ENCODE measurements at regions not wholly inside any gene's neighbourhood (a gene's known extent, or its start where the extent isn't known, plus 50 kb on each side); places are given as distances from the start of the nearest gene placed in this dataset.

- Histone ChIP-seq H3K27me3 (ENCODE audit: control insufficient read depth, insufficient read depth, low read length) (no peaks in the 10 kb centered on the region), H3K14ac (replicated peaks; ENCODE audit: low read depth, low read length) (no peak overlapping the region), H3K79me1 (ENCODE audit: low read depth in 1 of 2, low read length in 2 of 2) (no peaks in the 10 kb centered on the region), H2BK15ac (ENCODE audit: low read depth, low read length) (no peak overlapping the region), H3K23ac (ENCODE audit: low read depth, low read length) (no peak overlapping the region), H2BK120ac (ENCODE audit: low read depth, low read length) (peak overlapping the region; percentile 35; the same call in 1 of the 2 replicates), H4K20me1 (ENCODE audit: insufficient read depth, low read length) (no peaks in the 10 kb centered on the region), H3K36me3 (ENCODE audit: control insufficient read depth, insufficient read depth, low read length) (no peaks in the 10 kb centered on the region), H3K9me1 (ENCODE audit: insufficient read depth, low read length) (no peaks in the 10 kb centered on the region), H2AFZ (replicated peaks; ENCODE audit: low read length, poor library complexity) (no peak overlapping the region), H2AK9ac (replicated peaks; ENCODE audit: low read depth, low read length, poor library complexity) (no peak overlapping the region), H2BK20ac (ENCODE audit: low read depth, low read length) (no peak overlapping the region), H2AK5ac (ENCODE audit: low read depth, low read length) (no peak overlapping the region), H3K4ac (ENCODE audit: low read depth, low read length) (no peak overlapping the region), H3K9me3 (ENCODE audit: control insufficient read depth, insufficient read depth, low read length) (no peaks in the 10 kb centered on the region), H3K9ac (ENCODE audit: low read depth, low read length) (no peak overlapping the region), H3K18ac (ENCODE audit: low read depth, low read length) (no peak overlapping the region), H2BK5ac (ENCODE audit: low read depth, low read length, poor library complexity, severe bottlenecking) (peak overlapping the region; percentile 23), H4K8ac (ENCODE audit: low read depth in 2 of 2, low read length in 2 of 2) (no peak overlapping the region), H3K56ac (ENCODE audit: extremely low read depth, insufficient read depth, low read length) (no peak overlapping the region), H3K4me2 (ENCODE audit: low read depth, low read length) (no peak overlapping the region), H4K5ac (ENCODE audit: low read depth, low read length) (no peak overlapping the region), H4K91ac (ENCODE audit: insufficient read depth, low read depth, low read length) (no peak overlapping the region), H3K4me1 (ENCODE audit: control insufficient read depth, insufficient read depth, low read length) (peaks cover 3% of the 10 kb centered on the region; the same call in 1 of the 2 replicates), H3K4me3 (ENCODE audit: insufficient read depth, low read depth, low read length) (no peak overlapping the region), H3K27ac (ENCODE audit: insufficient read depth, low read length) (no peak overlapping the region)
- ChIA-PET CTCF (interaction anchor here (0.6 to 1.1 kb wide), 2 partner anchors 13 to 751 kb away, joined by 3 read pairs; no protein-coding TSS in a partner anchor), POLR2A (ENCODE audit: unreplicated experiment) (no interaction called here)
- intact Hi-C loops (cut with micrococcal nuclease) = loop anchor here (2.0 kb wide), 1 partner anchor 20 kb away; no protein-coding TSS in a partner anchor
- in situ Hi-C loops (cut with MboI; ENCODE audit: low sequenced_read_pairs) = no loop called here
- WGBS, 2 experiments (ENCODE audit: extremely low coverage in 2 of 2, insufficient read length in 1 of 2) = no CpG with 5 or more reads among the region's 2 CpGs
- TF ChIP-seq SMC3 (IDR thresholded peaks at IDR 0.05; ENCODE audit: low read depth, low read length) (no peak), BHLHE40 (IDR thresholded peaks at IDR 0.05; ENCODE audit: low read depth, low read length) (no peak), MAFK (IDR thresholded peaks at IDR 0.05; ENCODE audit: low read depth, low read length) (no peak), USF2 (IDR thresholded peaks at IDR 0.05; ENCODE audit: low read depth, low read length) (no peak), CHD1 (IDR thresholded peaks at IDR 0.05; ENCODE audit: low read depth, low read length) (no peak), MXI1 (IDR thresholded peaks at IDR 0.05; ENCODE audit: borderline replicate concordance, low read depth, low read length) (no peak), ELK1 (IDR thresholded peaks at IDR 0.05; ENCODE audit: borderline replicate concordance, low read depth, low read length) (no peak), RFX5 (IDR thresholded peaks at IDR 0.05; ENCODE audit: low read depth, low read length) (no peak), MAZ (IDR thresholded peaks at IDR 0.05; ENCODE audit: borderline replicate concordance, low read depth, low read length) (no peak), POLR2A (IDR thresholded peaks at IDR 0.05; ENCODE audit: low read depth, low read length) (no peak), NFE2L2 (IDR thresholded peaks at IDR 0.05; ENCODE audit: low read depth, low read length) (no peak)
- DNase-seq (peak; percentile 9), ATAC-seq (ENCODE audit: low read depth) (peak; percentile 50)
- dilution Hi-C loops (cut with HindIII; ENCODE audit: low sequenced_read_pairs, unreplicated experiment) = no loop called here
- no TSS peak for BruUV-seq (replicated peaks)
Measured at GRCh38 chr1:177862916-177863315, 106.9 kb downstream of the SEC16B start.
